Body of pancreas (tissue), 4 donors: ENCODE measurements at regions not wholly inside any gene's neighbourhood (a gene's known extent, or its start where the extent isn't known, plus 50 kb on each side); places are given as distances from the start of the nearest gene placed in this dataset.

Experiments used
- ATAC-seq: fragments of 150-250 bp; one replicate; pipeline ENCODE4 v1.9.1; 2016
- DNase-seq, 4 donors: peaks; one replicate each; pipeline ENCODE4 v3.0.0-alpha.2; 2019
- H3K27ac ChIP-seq, 4 donors: fragments of 200-600 bp; sonication (generic); 1 replicate in 3 of 4; 2 replicates in 1 of 4; pipeline versions ENCODE4 v1.5.1 to v1.6.1; 2016 to 2019; ENCODE audit warnings: mild to moderate bottlenecking in 1 of 4, mixed read lengths in 1 of 4, moderate library complexity in 1 of 4
- H3K27me3 ChIP-seq, 2 donors: fragments of 200-600 bp; sonication (generic); one replicate each; pipeline ENCODE4 v1.6.0; 2016; ENCODE audit warnings: mild to moderate bottlenecking in 1 of 2
- H3K36me3 ChIP-seq, 2 donors: fragments of 200-600 bp; sonication (generic); replicated peaks in 1 of 2; 2 replicates each; pipeline ENCODE4 v1.5.1; 2016; ENCODE audit warnings: low read depth in 2 of 2; ENCODE audit not compliant: insufficient read depth in 1 of 2
- H3K4me1 ChIP-seq: fragments of 200-600 bp; sonication (generic); one replicate; pipeline ENCODE4 v1.6.0; 2016
- H3K4me3 ChIP-seq, 2 donors: fragments of 200-600 bp; sonication (generic); 1 replicate in 1 of 2; 2 replicates in 1 of 2; pipeline ENCODE4 v1.5.1; 2016 to 2019
- H3K9me3 ChIP-seq, 3 donors: fragments of 200-600 bp; sonication (generic); 1 replicate in 2 of 3; 2 replicates in 1 of 3; pipeline ENCODE4 v1.5.1; 2016
- POLR2A ChIP-seq, 3 donors: fragments of 450-650 bp; IDR thresholded peaks; one replicate each; pipeline ENCODE4 v1.6.1; 2016; ENCODE audit warnings: antibody characterized with exemption in 3 of 3, mild to moderate bottlenecking in 2 of 3
- WGBS, 2 donors: methylation state at CpG; one replicate each; pipeline ENCODE4 v1.1.5; 2017; 5-methylcytosine and 5-hydroxymethylcytosine counted together
- intact Hi-C: fragments of 100-400 bp; cut with DNase I; formaldehyde crosslinking; loops from one replicate; pipeline ENCODE4 v1.15.1; 2023
- TF ChIP-seq, protein P1 (sequence below), 7 experiments: fragments of 450-650 bp in 4 of 7; fragments of 200-600 bp in 3 of 7; sonication (generic) in 3 of 7; IDR thresholded peaks; one replicate each; pipeline ENCODE4 v1.5.1; 2016 to 2019; ENCODE audit warnings: antibody characterized with exemption in 7 of 7

DNA sequence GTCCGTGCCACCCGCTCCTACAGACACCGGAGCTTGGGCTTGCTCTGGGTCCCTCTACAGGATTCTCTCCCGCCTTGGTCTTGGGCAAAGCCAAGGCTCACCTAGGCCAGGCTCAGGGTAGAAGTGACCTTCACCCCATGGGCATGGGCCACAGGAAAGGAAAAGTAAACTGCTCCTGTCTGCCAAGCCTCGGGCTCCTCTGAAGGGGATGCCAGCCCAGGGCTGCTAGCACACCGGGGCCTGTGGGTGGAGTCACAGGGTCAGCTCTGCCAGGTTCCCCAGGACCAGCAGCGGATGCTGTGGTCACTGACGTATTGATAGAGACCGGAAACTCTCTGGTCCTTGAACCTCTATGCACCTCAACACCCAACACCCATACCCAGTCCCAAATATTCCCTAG lies 222.7 kb upstream of the MGMT start:
- Histone ChIP-seq H3K4me3 (no peak overlapping the region), H3K9me3 (no peaks in the 10 kb centered on the region), H3K27ac (no peak overlapping the region), H3K27me3 (no peaks in the 10 kb centered on the region), H3K4me1 (no peaks in the 10 kb centered on the region), H3K36me3 (no peaks in the 10 kb centered on the region)
- TF ChIP-seq, protein P1, sequence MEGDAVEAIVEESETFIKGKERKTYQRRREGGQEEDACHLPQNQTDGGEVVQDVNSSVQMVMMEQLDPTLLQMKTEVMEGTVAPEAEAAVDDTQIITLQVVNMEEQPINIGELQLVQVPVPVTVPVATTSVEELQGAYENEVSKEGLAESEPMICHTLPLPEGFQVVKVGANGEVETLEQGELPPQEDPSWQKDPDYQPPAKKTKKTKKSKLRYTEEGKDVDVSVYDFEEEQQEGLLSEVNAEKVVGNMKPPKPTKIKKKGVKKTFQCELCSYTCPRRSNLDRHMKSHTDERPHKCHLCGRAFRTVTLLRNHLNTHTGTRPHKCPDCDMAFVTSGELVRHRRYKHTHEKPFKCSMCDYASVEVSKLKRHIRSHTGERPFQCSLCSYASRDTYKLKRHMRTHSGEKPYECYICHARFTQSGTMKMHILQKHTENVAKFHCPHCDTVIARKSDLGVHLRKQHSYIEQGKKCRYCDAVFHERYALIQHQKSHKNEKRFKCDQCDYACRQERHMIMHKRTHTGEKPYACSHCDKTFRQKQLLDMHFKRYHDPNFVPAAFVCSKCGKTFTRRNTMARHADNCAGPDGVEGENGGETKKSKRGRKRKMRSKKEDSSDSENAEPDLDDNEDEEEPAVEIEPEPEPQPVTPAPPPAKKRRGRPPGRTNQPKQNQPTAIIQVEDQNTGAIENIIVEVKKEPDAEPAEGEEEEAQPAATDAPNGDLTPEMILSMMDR (IDR thresholded peaks at IDR 0.05), result no peak
- TF ChIP-seq POLR2A (IDR thresholded peaks at IDR 0.05), result no peak
- intact Hi-C loops, result no loop called here
- ATAC-seq (no peak), DNase-seq (no peak)
- 75 to 92% methylated on average over 6 to 9 of the region's 9 CpGs for WGBS, 2 donors

GRCh38 chr10:129244757-129245156 lies 222.3 kb upstream of the MGMT start:
- DNase-seq (no peak), ATAC-seq (no peak)
- no peak overlapping the region for H3K27ac ChIP-seq
- intact Hi-C loops, result no loop called here
- no peaks in the 10 kb centered on the region for H3K36me3 ChIP-seq
- 68 to 72% methylated on average over 5 to 9 of the region's 9 CpGs for WGBS, 2 donors
- H3K4me1 ChIP-seq, result no peaks in the 10 kb centered on the region
- no peaks in the 10 kb centered on the region for H3K27me3 ChIP-seq
- no peak overlapping the region for H3K4me3 ChIP-seq
- no peaks in the 10 kb centered on the region for H3K9me3 ChIP-seq
- TF ChIP-seq, protein P1 (IDR thresholded peaks at IDR 0.05), result no peak
- no peak for TF ChIP-seq POLR2A (IDR thresholded peaks at IDR 0.05)

DNA sequence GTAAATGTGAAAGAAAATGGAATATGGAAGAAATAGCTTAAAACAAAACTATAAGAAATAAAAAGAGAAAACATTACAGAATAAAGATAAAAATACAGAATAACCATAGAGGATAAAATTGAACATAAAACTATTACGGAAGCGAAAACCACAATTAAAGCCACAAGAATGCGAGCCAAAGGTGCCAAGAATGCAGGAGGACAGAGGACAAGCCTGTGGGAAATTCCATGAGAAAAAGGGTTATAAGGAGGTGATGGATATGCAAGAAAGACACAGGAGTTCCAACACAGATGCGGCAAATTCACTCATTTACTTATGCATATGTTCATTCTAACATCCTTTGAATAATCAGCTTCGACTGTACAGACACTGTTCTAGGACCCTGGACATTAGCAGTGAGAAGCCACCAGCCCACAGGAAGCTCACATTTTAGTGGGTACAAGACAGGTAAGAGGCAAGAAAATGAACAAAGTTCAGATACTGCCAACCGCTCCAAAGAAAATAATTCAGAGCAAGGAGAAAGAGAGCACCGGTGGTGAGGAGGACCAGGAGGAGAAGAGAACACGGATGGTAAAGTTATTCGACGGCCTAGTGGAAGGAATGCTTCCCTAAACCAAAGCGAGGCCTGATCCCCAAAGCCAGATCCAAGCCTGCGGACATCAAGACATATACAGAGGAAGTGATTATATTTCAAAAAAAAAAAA lies 213.7 kb upstream of the MGMT start:
- no peaks in the 10 kb centered on the region for H3K4me1 ChIP-seq
- H3K27me3 ChIP-seq, result no peaks in the 10 kb centered on the region
- TF ChIP-seq, protein P1 (IDR thresholded peaks at IDR 0.05), result no peak
- no peak for TF ChIP-seq POLR2A (IDR thresholded peaks at IDR 0.05)
- DNase-seq, result no peak
- H3K4me3 ChIP-seq, result no peak overlapping the region
- H3K27ac ChIP-seq, result no peak overlapping the region
- ATAC-seq, result no peak
- no peaks in the 10 kb centered on the region for H3K9me3 ChIP-seq
- WGBS, 2 donors, result 72 to 77% methylated on average over 12 of the region's 12 CpGs
- intact Hi-C loops, result no loop called here
- no peaks in the 10 kb centered on the region for H3K36me3 ChIP-seq

GRCh38 chr10:129253865-129254179 lies 213.2 kb upstream of the MGMT start:
- intact Hi-C loops, result no loop called here

More at GRCh38 chr10:129253865-129254179, 213.2 kb upstream of the MGMT start:
- Histone ChIP-seq H3K4me1 (no peaks in the 10 kb centered on the region), H3K27me3 (no peaks in the 10 kb centered on the region), H3K36me3 (no peaks in the 10 kb centered on the region), H3K9me3 (no peaks in the 10 kb centered on the region), H3K4me3 (no peak overlapping the region), H3K27ac (no peak overlapping the region)
- ATAC-seq (no peak), DNase-seq (no peak)
- TF ChIP-seq POLR2A (IDR thresholded peaks at IDR 0.05), result no peak
- TF ChIP-seq, protein P1 (IDR thresholded peaks at IDR 0.05), result no peak
- WGBS, 2 donors, result 62 to 73% methylated on average over 7 of the region's 7 CpGs
